ENCODE measurements at regions not wholly inside any gene's neighbourhood (a gene's known extent, or its start where the extent isn't known, plus 50 kb on each side); places are given as distances from the start of the nearest gene placed in this dataset.
A peak's percentile ranks its signal among the peaks of the same experiment; 100 is the strongest.
"Not testable (repeated sequence)": the region's sequence is repeated elsewhere in the genome, so short reads cannot be mapped to it uniquely, and the experiment has no call there.

GRCh38 chrX:140343226-140343868 is 161.5 kb downstream of the SOX3 start:
- DNase-seq (ENCODE audit: low read depth in 2 of 3, low spot score in 2 of 3), result no peak

- no peak for DNase-seq (ENCODE audit: low read depth in 2 of 3, low spot score in 2 of 3)
These were observed 162.5 kb downstream of the SOX3 start for GRCh38 chrX:140342410-140342809.

GRCh38 chrX:140337263-140337662 is 167.6 kb downstream of the SOX3 start:
- no peak for DNase-seq (ENCODE audit: low read depth in 2 of 3, low spot score in 2 of 3)

- no peak for DNase-seq (ENCODE audit: low read depth in 2 of 3, low spot score in 2 of 3)
These were observed 186.6 kb downstream of the SOX3 start for GRCh38 chrX:140318296-140318695.

- no peak for DNase-seq (ENCODE audit: low read depth in 2 of 3, low spot score in 2 of 3)
These were observed 187.4 kb downstream of the SOX3 start for GRCh38 chrX:140317462-140317861.

GRCh38 chrX:140298960-140299825 is 205.7 kb downstream of the SOX3 start:
- no peak for DNase-seq (ENCODE audit: low read depth in 2 of 3, low spot score in 2 of 3)

GRCh38 chrX:140297273-140297672 is 207.6 kb downstream of the SOX3 start:
- DNase-seq (ENCODE audit: low read depth in 2 of 3, low spot score in 2 of 3), result no peak

- DNase-seq (ENCODE audit: low read depth in 2 of 3, low spot score in 2 of 3), result peak in 1 of 3 donors; percentile 0
These were observed 211.9 kb downstream of the SOX3 start for GRCh38 chrX:140292961-140293360.

- no peak for DNase-seq (ENCODE audit: low read depth in 2 of 3, low spot score in 2 of 3)
These were observed 212.7 kb downstream of the SOX3 start for GRCh38 chrX:140292188-140292587.

GRCh38 chrX:140274811-140275525 is 229.9 kb downstream of the SOX3 start:
- no peak for DNase-seq (ENCODE audit: low read depth in 2 of 3, low spot score in 2 of 3)

- DNase-seq (ENCODE audit: low read depth in 2 of 3, low spot score in 2 of 3), result no peak
These were observed 230.9 kb downstream of the SOX3 start for GRCh38 chrX:140273921-140274320.

GRCh38 chrX:140250391-140250790 is 254.5 kb downstream of the SOX3 start:
- no peak for DNase-seq (ENCODE audit: low read depth in 2 of 3, low spot score in 2 of 3)

- DNase-seq (ENCODE audit: low read depth in 2 of 3, low spot score in 2 of 3), result no peak
These were observed 255.8 kb downstream of the SOX3 start for GRCh38 chrX:140249088-140249487.

GRCh38 chrX:140229191-140229590 is 263.9 kb upstream of the CXorf66 start:
- no peak for DNase-seq (ENCODE audit: low read depth in 2 of 3, low spot score in 2 of 3)

- DNase-seq (ENCODE audit: low read depth in 2 of 3, low spot score in 2 of 3), result not testable (repeated sequence)
These were observed 260.7 kb upstream of the CXorf66 start for GRCh38 chrX:140226037-140226436.

- DNase-seq (ENCODE audit: low read depth in 2 of 3, low spot score in 2 of 3), result not testable (repeated sequence)
These were observed 250.6 kb upstream of the CXorf66 start for GRCh38 chrX:140215894-140216293.

- not testable (repeated sequence) for DNase-seq (ENCODE audit: low read depth in 2 of 3, low spot score in 2 of 3)
These were observed 249.2 kb upstream of the CXorf66 start for GRCh38 chrX:140214518-140214917.

GRCh38 chrX:140206657-140207056 is 241.3 kb upstream of the CXorf66 start:
- no peak for DNase-seq (ENCODE audit: low read depth in 2 of 3, low spot score in 2 of 3)

GRCh38 chrX:140190441-140191108 is 225.3 kb upstream of the CXorf66 start:
- no peak for DNase-seq (ENCODE audit: low read depth in 2 of 3, low spot score in 2 of 3)

GRCh38 chrX:140180585-140180984 is 215.3 kb upstream of the CXorf66 start:
- DNase-seq (ENCODE audit: low read depth in 2 of 3, low spot score in 2 of 3), result no peak

GRCh38 chrX:140177821-140178220 is 212.5 kb upstream of the CXorf66 start:
- no peak for DNase-seq (ENCODE audit: low read depth in 2 of 3, low spot score in 2 of 3)

All from hematopoietic multipotent progenitor cell (in vitro differentiated cells).